ENCODE measurements at regions not wholly inside any gene's neighbourhood (a gene's known extent, or its start where the extent isn't known, plus 50 kb on each side); places are given as distances from the start of the nearest gene placed in this dataset.

DNA sequence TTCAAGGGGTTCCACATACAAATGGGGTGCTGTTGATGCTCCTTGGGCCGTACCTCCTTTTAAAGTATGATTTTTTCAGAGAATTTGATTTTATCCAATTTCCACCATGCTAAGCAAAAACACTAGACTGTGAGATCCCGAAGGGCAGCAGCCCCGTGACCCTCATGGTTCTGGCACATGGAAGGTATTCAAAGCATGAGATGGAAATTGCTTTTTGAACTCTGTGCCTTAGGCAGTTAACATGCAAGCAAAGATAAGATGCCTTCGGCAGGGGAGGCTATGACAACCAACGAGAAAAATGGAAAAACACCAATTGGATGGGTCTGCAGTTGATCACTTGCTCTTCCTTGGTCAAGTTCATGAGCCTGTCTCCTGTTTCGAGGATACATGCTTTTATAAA, 120.8 kb upstream of the DIO3 start:
- DNase-seq: no peak

DNA sequence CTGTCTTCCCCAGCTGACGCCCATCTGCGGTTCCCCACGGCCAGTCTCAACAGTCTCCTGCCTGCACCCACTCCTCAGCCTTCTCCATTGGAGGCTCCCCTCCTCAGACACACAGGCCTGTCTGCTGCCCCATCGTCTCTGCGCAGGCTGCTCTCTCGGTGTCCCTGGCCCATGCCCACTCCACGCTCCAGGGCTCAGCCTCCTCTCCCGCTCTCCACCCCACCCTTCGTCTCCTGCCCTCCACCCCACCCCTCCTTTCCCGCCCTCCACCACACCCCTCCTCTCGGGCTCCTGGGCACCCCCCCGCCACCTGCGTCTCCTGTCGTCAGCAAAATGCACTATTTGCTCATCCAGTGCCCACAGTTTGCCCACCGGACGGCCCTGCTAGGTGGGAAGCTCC, 119.6 kb upstream of the DIO3 start:
- no peak for DNase-seq

DNA sequence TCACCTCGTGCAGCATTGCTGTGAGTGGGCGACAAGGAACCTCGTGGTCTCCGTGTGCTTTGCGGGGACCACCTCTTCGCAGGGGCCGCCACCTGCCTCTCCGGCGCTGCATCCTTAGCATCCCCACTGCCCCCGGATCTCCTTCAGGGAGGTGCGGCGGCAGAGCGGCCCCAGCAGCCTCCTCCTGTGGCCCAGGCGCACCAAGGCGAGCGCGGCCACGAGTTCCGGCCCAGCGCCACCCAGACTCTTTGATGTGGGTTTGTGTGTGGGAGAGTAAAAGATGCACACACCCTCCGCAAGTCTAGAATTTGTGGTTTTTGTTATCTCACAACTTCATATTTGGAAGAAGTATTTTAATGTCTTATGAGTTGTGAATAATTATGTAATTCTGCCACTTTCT, 118.8 kb upstream of the DIO3 start:
- DNase-seq: no peak

DNA sequence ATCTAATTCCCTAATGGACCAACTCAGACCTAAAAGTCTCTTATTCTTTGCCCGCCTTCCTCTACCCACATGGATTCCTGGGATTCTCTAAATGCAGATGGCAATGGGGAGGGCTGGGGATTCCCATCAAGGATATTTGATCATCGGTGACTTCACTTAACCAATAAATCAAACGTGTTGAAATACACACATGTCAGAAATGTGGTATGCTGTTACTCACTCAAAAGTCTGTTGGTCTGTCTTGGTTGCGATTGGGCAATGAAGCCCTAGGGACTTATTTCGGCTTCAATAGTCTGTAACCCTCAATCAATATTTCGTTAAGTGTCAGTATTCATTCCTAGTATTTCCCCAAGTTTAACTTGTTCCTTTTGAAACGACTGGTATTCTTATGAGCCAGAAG, 117.2 kb upstream of the DIO3 start:
- DNase-seq: no peak

DNA sequence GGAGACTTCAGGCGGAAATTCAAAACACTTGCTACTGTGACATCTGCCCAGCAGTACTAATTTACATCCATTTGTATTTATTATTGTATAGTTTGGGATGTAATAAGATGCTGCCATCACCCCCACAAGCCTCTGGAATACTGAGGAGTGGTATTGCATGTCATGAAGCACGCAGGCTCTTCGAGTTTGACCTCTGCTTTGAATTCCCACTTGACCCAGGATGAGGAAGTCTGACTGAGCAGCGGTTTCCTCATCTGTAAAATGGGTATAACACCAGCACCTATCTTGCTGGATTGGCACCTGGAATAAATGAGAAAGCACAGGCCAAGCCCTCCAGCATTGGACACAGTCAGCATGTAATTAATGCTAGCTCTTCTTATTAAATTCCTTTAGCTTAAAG, 116.0 kb upstream of the DIO3 start:
- DNase-seq: no peak

DNA sequence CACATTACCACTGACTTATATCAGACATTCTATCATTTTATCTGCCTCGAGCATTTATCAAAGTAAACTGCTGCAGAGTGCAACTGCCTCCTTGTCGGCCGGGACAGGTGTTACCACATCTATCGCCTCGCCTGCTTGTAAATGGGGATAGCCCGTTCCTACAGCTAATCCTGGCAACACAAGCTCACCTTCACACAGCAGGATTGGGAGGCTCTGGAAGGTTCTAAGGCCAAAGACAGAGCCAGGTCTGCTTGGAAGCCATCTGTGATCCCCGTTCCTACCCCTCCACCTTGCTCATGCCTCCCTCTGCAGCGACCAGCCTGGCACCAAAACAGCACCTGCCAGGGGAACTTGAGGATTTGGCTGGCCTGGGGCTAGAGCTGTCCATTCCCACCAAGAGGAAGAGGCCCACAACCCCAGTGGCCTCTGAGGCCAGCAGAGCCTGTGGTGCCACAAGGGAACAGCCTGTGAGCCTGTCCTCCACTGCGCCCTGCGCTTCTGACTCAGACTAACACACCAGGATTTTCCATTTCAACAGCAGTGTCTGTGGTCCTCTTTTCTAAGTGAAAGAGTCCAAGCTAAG, 114.8 kb upstream of the DIO3 start:
- DNase-seq: no peak

DNA sequence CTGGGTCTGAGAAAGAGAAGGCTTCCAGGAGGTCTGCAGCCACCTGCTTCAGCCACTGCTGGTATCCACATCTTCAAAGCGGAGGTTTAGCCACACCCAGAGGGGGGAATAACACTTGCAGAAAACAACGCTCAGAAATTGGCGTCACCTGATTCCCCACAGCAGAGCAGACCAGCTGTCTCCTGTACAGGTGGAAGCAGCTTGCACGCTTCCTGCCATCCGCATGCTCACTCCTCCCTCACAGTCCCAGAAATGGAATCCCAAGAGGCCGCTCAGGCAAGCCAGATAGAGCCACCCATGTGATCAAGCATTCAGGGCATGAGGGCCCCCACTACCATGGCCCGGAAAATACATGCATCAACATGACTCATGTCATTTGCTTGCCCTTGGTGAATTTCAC, 112.2 kb upstream of the DIO3 start:
- DNase-seq: no peak

DNA sequence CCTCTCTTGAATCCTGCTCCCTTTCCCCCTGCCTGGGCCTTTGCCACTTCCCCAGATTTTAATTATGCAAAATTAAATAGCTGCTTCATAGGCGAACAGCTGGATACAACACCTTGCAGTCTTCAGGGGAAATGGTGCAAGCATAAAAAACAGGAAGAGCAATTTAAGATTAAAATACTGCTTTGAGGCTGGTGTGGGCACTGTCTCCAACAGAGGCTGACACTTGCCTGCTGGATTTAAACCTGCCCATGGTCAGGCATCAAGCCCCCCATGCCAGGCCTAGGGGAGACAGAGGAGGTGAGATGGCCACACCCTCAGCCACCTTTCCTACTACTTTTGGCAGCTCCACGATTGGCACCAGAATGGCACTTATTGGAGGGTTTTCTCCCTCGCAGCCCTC, 110.1 kb upstream of the DIO3 start:
- DNase-seq: no peak

DNA sequence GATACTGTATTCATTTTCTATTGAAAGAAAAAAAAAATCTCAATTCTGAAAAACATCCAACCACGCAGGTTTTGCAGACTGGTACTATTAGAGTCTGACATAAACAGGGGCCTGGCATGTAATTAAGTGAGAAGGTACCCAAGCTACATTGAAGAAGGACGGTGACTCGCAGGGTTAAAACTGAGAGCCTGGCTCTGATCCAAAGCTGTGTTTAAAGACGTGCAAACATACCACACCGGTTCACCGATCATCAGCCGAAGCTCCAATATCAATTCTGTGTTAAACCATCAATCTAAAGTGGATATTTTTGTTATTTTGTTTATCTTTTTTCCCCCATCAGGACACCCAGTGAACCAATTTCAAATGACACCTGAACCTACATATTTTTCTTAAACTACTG, 108.1 kb upstream of the DIO3 start:
- DNase-seq: no peak

DNA sequence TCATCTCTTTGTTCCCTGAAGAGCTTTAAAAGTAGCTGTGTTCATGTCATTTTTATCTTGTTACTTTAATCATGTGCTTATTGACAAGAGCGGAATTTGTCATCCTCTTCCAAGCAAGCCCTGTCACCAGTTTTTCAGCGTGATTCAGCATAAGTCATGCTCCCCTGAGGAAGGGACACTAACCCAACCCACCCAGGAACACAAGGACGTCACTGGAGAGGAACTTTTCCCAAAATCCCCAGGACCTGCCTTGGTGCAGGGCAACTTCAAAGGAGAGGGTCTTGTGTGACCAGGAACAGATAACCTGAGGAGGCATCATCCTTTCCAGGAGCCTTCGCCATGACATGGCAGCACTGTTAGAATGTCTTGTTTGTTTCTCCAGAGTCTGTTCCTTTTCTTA, 107.1 kb upstream of the DIO3 start:
- no peak for DNase-seq

DNA sequence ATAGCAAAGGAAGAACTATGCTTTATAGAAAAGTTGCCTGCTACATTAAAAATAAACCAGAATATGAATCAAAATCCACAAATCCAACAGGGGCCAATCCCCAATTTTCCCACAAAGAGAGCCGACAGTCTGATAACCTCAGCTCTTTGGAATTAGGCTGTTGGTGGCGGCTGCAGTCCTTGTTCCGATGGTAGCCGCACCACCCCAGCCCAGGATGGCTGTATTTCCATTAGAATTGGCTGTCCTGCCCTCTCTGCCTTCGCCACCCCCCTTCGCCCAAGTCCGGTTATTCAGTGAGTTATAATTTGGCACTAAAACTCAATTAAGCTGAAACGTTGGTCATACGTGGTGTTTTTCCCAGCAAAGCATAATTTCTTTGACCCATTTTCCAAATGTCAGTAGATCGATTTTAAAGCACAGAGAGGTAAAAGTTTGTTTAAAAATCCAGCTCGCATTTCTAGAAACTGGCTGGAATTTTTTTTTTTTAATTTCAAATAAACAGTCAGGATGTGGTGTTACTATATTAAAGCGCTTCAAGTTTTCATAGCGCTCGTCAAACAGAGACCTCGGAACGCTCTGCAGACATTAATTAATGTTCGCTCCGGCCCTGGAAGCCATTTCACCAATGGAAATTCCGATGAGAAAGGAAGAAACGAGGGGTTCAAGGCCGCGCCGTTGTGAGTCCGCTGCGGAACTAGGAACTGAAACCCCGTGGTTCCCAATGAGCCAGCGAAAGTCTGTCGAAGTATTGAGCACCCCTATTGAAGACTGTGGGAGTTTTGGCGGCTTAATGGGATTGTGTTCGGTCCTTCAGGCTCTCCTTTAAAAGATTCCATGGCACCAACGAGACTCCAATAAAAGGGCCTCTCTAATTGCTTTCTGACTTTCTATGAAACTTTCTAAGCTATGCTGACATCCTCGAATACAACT, 104.8 kb upstream of the DIO3 start:
- DNase-seq: no peak

DNA sequence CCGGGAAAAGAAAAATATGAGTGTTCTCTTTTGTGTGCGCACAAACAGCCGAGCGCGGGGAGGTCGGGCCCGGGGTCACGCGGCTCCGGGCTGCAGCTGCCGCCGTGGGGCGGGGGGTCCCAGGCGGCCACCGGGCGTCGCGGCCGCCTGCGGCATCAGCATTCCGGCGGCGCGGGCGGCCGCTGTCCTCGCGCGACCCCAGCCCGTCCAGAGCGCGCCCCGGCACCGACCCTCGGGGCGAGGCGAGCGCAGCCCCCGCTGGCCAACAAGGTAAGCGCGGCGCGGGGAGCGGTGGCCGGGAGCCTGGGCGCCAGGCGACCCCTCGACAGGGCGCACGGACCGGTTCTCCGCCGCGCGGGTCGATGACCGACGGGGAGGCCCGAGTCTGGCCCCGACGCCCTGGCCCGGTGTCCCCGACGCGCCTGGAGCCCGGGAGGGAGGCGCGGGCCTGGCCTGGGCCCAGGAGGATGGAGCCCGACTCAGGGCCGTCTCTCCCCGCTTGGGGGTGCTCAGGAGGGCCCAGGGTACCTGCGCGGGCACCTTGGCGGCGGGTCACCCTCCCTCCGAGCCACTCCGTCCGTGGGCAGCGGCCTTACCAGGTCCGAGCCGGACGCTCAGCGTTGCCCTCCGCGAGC, 103.9 kb upstream of the DIO3 start:
- DNase-seq: no peak

DNA sequence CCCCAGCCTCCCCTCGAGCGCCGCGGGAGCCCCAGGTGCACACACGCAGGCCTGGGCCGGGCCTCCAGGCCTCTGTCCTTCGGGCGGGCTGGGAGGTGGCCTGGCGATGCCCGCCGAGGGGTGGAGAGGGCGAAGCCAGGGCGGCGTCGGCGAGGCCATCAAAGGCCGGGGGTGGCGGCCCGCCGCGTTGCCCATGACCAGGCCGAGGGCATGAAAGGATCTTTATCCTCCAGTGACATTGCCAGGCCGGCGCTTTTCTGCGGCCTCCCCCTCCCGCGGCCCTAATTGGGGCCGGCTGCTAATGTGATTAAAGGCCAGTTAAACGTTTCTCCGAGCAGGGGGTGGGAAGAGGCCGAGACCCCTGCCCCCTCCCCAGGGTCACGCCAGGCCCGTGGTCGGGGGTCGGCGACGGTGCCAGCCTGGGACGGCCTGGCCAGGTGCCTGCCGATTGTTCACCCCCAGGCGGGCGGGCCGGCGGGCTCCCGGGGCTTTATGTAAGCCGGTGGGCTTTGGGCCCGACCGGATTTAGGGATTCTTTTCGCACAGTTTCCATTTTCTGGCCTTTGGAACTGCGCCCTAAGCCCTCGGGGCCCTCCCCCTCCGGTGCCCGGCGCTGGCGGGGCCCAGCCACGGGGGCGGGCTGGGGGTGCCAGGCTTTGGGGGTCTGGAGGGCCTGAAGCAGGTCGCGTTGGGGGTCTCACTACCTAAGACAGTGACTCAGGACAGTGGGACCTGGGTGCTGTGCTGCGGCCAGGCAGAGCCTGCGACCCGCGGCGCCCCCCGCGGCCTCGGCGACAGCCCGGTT, 103.2 kb upstream of the DIO3 start:
- DNase-seq: no peak

DNA sequence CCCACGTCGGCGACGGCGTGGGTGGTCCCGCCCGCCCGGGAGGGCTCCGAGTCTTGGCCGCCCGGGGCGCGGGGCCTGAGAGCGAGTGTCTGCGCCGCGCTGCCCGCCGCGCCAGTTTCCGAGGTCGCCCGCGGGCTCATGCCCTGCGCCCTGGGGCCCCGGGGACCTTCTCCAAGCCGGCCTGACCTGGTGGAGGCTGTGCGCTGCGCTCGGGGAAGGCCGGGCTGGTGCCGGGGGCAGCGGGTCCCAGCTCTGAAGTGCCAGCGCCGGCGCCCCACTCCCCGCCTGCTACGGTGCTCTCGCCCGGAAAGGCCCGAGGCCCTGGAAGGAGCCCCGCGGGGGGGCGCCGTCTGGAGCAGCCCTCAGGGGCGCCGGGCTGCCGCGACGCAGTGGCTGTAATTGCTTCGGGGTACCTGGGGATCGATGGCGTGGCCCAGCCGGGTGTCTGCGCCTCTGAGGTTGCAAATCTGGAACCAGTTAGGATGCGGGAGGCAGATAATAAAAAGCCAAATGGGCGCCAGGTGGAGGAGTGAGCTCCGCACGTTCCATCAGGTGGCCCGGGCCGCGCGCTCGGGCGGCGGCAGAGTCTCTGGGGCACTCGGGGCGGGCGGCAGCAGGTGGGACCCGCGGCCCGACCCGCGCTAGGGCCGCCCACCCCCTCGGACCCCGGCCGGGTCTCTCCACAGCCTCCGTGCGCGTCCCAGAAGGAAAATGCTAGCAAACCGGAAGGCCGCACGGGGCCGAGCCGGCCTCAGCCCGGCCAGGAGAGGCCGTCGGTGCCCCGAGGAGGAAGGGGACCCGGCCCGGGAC, 102.3 kb upstream of the DIO3 start:
- no peak for DNase-seq

DNA sequence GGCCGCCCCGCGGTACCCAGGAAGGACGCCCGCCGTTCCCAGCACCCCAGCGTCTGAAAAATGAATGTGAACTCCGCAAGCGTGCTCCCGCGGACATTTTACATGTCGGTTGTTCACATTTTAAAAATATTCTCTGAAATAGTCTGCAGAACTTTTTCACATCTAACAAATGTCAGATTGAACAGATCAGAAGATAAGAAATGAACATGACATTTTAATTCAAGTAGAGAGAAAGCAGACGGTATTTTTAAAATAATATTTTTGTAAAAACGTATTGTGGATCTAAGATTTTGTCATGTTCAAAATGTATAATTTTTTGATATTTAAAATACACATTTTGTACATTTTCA, 101.8 kb upstream of the DIO3 start:
- no peak for DNase-seq

DNA sequence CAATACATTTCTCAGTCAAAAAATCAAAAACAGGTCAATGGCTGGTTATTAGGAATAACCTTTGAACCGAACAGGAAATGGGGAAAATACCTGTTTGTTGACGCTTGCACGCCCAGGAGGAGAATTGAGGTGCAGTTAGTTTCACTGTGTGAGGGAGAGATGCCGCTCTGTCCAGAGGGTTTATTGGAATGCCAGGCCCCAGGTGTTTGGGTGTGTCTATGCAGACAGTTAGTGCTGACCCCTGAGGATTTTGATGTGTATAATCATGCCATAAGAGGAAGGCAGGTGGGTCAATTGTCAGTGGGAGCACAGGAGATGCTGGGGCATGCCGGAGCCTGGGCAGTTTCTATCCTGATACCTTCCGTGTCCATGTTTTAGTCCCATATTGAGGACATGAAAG, 100.8 kb upstream of the DIO3 start:
- no peak for DNase-seq

DNA sequence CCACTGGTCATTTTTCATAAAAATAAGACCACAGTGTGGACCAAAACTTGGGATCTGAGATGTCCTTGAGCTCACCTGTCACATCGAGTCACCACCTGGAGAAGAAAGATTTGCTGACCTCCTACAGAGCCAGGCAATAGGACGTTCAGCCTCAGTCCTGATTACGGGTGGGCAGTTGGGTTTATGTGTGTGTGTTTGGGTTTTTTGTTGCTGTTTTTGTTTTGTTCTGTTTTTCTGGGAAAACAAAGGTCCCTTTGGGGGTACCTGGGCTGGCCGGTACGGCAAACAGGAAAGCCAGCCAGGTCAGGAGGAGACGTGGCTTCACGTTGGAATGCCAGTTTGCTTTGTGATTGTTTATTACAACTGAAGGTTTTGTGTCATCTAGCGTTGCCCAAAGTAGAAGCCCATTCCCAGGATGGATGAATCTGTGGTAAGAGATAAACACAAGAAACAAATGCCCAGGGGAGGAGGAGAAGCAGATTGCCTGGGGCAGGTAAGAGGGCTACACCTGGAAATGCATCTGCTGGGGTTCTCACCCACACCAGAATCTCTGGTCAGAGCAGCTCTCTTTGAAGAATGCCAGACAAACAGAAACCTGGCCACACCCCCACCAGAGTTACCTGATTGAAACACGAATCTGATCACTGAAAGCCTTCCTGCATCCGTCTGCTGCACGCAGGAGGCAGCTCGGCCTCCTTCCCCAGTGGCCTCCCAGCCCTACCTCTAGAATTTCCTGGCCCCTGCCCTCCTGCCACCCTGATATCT, 100.1 kb upstream of the DIO3 start:
- no peak for DNase-seq

DNA sequence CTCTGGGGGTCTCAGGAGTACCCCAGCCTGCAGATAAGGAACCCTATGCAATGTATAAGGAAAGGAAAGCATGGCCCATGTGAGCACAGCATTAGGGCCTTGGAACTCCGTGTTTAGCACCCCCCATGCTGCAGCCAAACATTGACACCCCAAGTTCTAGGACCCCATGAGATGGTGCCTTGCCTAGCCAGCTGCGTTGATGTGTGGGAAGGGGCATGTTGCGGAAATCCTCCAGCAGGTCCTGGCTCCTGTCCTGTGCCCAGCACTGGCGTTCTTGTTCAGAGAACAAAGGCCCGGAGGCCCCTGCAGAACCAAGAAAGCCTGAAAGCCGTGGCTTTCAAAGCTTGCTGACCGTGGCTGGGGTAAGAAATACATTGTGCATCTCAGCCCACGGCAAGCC, 99.4 kb upstream of the DIO3 start:
- no peak for DNase-seq

DNA sequence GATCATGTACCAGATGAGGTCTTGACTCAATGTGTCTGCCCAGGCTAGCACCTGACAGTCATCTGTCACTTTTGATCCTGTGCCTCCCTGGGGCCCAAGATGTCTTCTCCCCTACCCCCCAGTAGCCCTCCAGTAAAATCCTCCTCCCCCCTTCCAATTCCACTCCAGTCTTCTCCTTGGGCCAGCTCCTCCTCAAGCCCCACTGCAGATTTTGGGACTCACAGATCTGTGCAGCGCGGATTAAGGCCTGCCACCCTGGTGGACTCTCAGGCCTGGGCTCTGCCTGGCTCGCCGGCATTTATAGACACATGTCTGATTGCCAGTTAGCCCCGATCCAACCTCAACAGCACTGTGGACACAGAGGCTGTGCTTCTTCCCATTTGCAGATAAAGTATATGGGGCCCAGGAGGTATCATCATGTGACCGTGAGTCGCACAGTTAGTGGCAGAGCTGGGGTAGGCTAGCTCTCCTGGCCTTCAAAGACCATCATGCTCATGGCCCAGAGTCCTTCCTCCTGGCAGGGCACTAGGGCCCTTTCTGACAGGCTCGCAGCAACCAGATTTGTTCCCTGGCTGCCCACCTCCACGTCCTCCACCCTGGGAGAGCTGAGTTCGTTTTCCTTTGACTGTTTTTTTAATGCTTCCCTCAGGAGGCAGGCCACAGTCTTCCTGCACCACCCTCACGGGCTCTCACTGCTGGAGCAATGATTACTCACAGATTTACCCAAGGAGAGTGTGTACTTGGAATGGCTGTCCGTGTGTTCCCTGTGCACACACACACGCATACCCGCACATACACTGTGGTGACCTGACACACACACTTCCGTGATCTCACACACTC, 98.3 kb upstream of the DIO3 start:
- DNase-seq: no peak

DNA sequence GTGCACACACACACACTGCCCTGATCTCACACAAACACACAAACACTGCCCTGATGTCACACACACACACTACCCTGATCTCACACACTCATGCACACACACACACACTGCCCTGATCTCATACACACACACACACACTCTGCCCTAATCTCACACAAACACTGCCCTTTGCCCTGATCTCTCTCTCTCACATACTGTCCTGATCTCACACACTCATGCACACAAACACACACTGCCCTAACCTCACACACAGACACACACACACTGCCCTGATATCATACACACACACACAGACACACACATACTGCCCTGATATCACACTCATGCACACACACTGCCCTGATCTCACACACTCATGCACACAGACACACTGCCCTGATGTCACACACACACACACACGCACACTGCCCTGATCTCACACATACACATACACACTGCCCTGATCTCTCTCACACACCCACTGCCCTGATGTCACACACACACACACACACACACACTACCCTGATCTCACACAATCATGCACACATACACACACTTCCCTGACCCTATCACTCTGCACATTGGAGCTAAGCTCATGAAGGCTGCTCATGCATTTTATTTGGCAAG, 97.6 kb upstream of the DIO3 start:
- no peak for DNase-seq

Measured in NCI-H2029 (cell line).